Pancreas (tissue), 10 donors: ENCODE measurements at regions not wholly inside any gene's neighbourhood (a gene's known extent, or its start where the extent isn't known, plus 50 kb on each side); places are given as distances from the start of the nearest gene placed in this dataset.

Source experiments
- ATAC-seq, 4 donors: fragments of 200-7000 bp; cut with Tn5 transposase; one replicate each; pipeline versions ENCODE4 v1.8.0 to v1.9.1; 2020; ENCODE audit warnings: mild to moderate bottlenecking in 4 of 4, moderate library complexity in 4 of 4
- DNase-seq, 6 donors: peaks; one replicate each; pipeline ENCODE4 v3.0.0-alpha.2; 2020
- FAIRE-seq: peaks from 2 replicates; lab custom pipeline; 2012; peaks lifted over from hg19 to GRCh38; lab: Jason Lieb, UNC
- H3K27ac ChIP-seq, 4 donors: fragments of 200-600 bp; sonication (generic); 1 replicate in 3 of 4; 2 replicates in 1 of 4; pipeline versions ENCODE4 v1.5.0 to v1.8.0; 2020
- H3K27me3 ChIP-seq, 4 donors: fragments of 200-600 bp; one replicate each; pipeline ENCODE4 v1.8.0; 2021
- H3K36me3 ChIP-seq, 3 donors: fragments of 200-600 bp; sonication (generic) in 1 of 3; one replicate each; pipeline versions ENCODE4 v1.5.0 to v1.8.0; 2020 to 2021
- H3K4me1 ChIP-seq, 3 donors: fragments of 200-600 bp; one replicate each; pipeline ENCODE4 v1.8.0; 2021
- H3K4me3 ChIP-seq, 4 donors: fragments of 200-600 bp; sonication (generic) in 2 of 4; one replicate each; pipeline versions ENCODE4 v1.5.0 to v1.8.0; 2020 to 2021
- H3K9me3 ChIP-seq, 4 donors: fragments of 200-600 bp; one replicate each; pipeline ENCODE4 v1.8.0; 2021
- CTCF ChIP-seq, 4 donors: fragments of 200-600 bp; sonication (generic) in 3 of 4; IDR thresholded peaks; one replicate each; pipeline versions ENCODE4 v1.5.0 to v1.8.0; 2021; ENCODE audit warnings: antibody characterized with exemption in 4 of 4
- WGBS, 2 donors: extraction: QIAGEN DNeasy Blood & Tissue Kit; methylation state at CpG; one replicate each; pipeline ENCODE4 v1.1.7; 2013; 5-methylcytosine and 5-hydroxymethylcytosine counted together
- intact Hi-C, 3 donors: fragments of 100-400 bp; cut with DNase I; formaldehyde crosslinking; loops; one replicate each; pipeline versions ENCODE4 v1.11.1 to v1.14.2; 2022
- donor health status: healthy with polysubstance abuse.
- donor health status: DM: no; HTN: no; CAD: no; lungs with moderate emphysema.
- donor health status: DM: no; HTN: no; CAD: no.
- donor health status: control.
- donor health status: control.
- donor health status: Bipolar disorder and iron deficiency.
- donor health status: DM: yes; HTN: yes; CAD: no.
- donor health status: DM: no; HTN: no; CAD: no.
- donor health status: DM: no; HTN: no; CAD: no.
- donor health status: DM: yes; HTN: yes; CAD: no.

- no peak for DNase-seq
- Histone ChIP-seq H3K4me1 (no peaks in the 10 kb centered on the region), H3K4me3 (no peak overlapping the region), H3K36me3 (no peaks in the 10 kb centered on the region), H3K9me3 (no peaks in the 10 kb centered on the region), H3K27me3 (no peaks in the 10 kb centered on the region), H3K27ac (no peak overlapping the region)
- ATAC-seq, result no peak
- FAIRE-seq, result no peak
- intact Hi-C loops, result no loop called here
- WGBS, 2 donors, result 68% methylated on average over 1 of the region's 1 CpG
- no peak for TF ChIP-seq CTCF (IDR thresholded peaks at IDR 0.05)
Observed at GRCh38 chr4:186875476-186875875, 151.8 kb upstream of the FAT1 start.

- no peaks in the 10 kb centered on the region for H3K27me3 ChIP-seq
- no peaks in the 10 kb centered on the region for H3K9me3 ChIP-seq
- no peaks in the 10 kb centered on the region for H3K4me1 ChIP-seq
- intact Hi-C loops, result no loop called here
- ATAC-seq (no peak), FAIRE-seq (no peak), DNase-seq (no peak)
- H3K36me3 ChIP-seq, result no peaks in the 10 kb centered on the region
- H3K4me3 ChIP-seq, result no peak overlapping the region
- WGBS, 2 donors, result 78 to 86% methylated on average over 6 of the region's 6 CpGs
- no peak overlapping the region for H3K27ac ChIP-seq
- TF ChIP-seq CTCF (IDR thresholded peaks at IDR 0.05), result no peak
Observed at GRCh38 chr4:186876961-186877626, 153.4 kb upstream of the FAT1 start.

- ATAC-seq, result no peak
- TF ChIP-seq CTCF (IDR thresholded peaks at IDR 0.05), result no peak
- no peaks in the 10 kb centered on the region for H3K4me1 ChIP-seq
- H3K9me3 ChIP-seq, result no peaks in the 10 kb centered on the region
- no peak overlapping the region for H3K27ac ChIP-seq
- intact Hi-C loops, result no loop called here
- no peak for FAIRE-seq
- H3K36me3 ChIP-seq, result no peaks in the 10 kb centered on the region
- no peak for DNase-seq
- WGBS, 2 donors, result 86 to 89% methylated on average over 2 of the region's 2 CpGs
- no peak overlapping the region for H3K4me3 ChIP-seq
- H3K27me3 ChIP-seq, result no peaks in the 10 kb centered on the region
Observed at GRCh38 chr4:186878203-186878776, 154.6 kb upstream of the FAT1 start.

GRCh38 chr4:186881521-186882220 is 158.0 kb upstream of the FAT1 start:
- no peaks in the 10 kb centered on the region for H3K9me3 ChIP-seq
- no peak overlapping the region for H3K27ac ChIP-seq
- intact Hi-C loops, result no loop called here
- DNase-seq (no peak), ATAC-seq (no peak), FAIRE-seq (no peak)
- no peak overlapping the region for H3K4me3 ChIP-seq
- 51 to 57% methylated on average over 3 of the region's 3 CpGs for WGBS, 2 donors
- no peaks in the 10 kb centered on the region for H3K27me3 ChIP-seq
- no peaks in the 10 kb centered on the region for H3K4me1 ChIP-seq
- H3K36me3 ChIP-seq, result no peaks in the 10 kb centered on the region
- TF ChIP-seq CTCF (IDR thresholded peaks at IDR 0.05), result no peak

- H3K4me1 ChIP-seq, result no peaks in the 10 kb centered on the region
- H3K27me3 ChIP-seq, result no peaks in the 10 kb centered on the region
- no peaks in the 10 kb centered on the region for H3K9me3 ChIP-seq
- intact Hi-C loops, result no loop called here
- TF ChIP-seq CTCF (IDR thresholded peaks at IDR 0.05), result no peak
- ATAC-seq, result no peak
- H3K4me3 ChIP-seq, result no peak overlapping the region
- WGBS, 2 donors, result 85 to 86% methylated on average over 1 of the region's 1 CpG
- no peaks in the 10 kb centered on the region for H3K36me3 ChIP-seq
- no peak for FAIRE-seq
- no peak for DNase-seq
- no peak overlapping the region for H3K27ac ChIP-seq
Observed at GRCh38 chr4:186882293-186882692, 158.6 kb upstream of the FAT1 start.
